Prostate gland (tissue), 2 donors: ENCODE measurements at regions not wholly inside any gene's neighbourhood (a gene's known extent, or its start where the extent isn't known, plus 50 kb on each side); places are given as distances from the start of the nearest gene placed in this dataset.
"Not testable (repeated sequence)": the region's sequence is repeated elsewhere in the genome, so short reads cannot be mapped to it uniquely, and the experiment has no call there.

Experiments
- DNase-seq: peaks from one replicate; pipeline ENCODE4 v3.0.0-alpha.2; 2019; ENCODE audit warnings: low spot score
- H3K27ac ChIP-seq, 2 donors: fragments of 200-600 bp; sonication (generic); 2 replicates each; pipeline ENCODE4 v1.5.1; 2017 to 2019
- H3K27me3 ChIP-seq: fragments of 200-600 bp; sonication (generic); replicated peaks from 2 replicates; pipeline ENCODE4 v1.5.1; 2019; ENCODE audit not compliant: insufficient read depth
- H3K36me3 ChIP-seq, 2 donors: fragments of 200-600 bp; sonication (generic); 1 replicate in 1 of 2; 2 replicates in 1 of 2; pipeline versions ENCODE4 v1.5.1 to v1.8.1; 2017 to 2019
- H3K4me1 ChIP-seq: fragments of 200-600 bp; sonication (generic); replicated peaks from 2 replicates; pipeline ENCODE4 v1.5.1; 2019
- H3K4me3 ChIP-seq, 2 donors: fragments of 200-600 bp; sonication (generic); 2 replicates each; pipeline ENCODE4 v1.5.1; 2017 to 2019
- H3K9me3 ChIP-seq: fragments of 200-600 bp; sonication (generic); 2 replicates; pipeline ENCODE4 v1.5.1; 2017
- POLR2A ChIP-seq: fragments of 450-650 bp; IDR thresholded peaks from one replicate; pipeline ENCODE4 v1.6.1; 2016; ENCODE audit warnings: antibody characterized with exemption, mild to moderate bottlenecking
- POLR2AphosphoS5 ChIP-seq: sonication (generic); formaldehyde crosslinking; IDR thresholded peaks from one replicate; pipeline ENCODE4 v1.6.1; 2017; ENCODE audit warnings: antibody characterized with exemption
- WGBS: methylation state at CpG from one replicate; pipeline ENCODE4 v1.1.5; 2018; 5-methylcytosine and 5-hydroxymethylcytosine counted together
- intact Hi-C: fragments of 100-400 bp; cut with DNase I; formaldehyde crosslinking; loops from one replicate; pipeline ENCODE4 v1.14.2; 2022
- TF ChIP-seq, protein P1 (sequence below), 4 experiments: fragments of 200-600 bp in 2 of 4; fragments of 450-650 bp in 2 of 4; sonication (generic) in 2 of 4; IDR thresholded peaks; 1 replicate in 3 of 4; 2 replicates in 1 of 4; pipeline ENCODE4 v1.5.1; 2016 to 2019; ENCODE audit warnings: antibody characterized with exemption in 4 of 4, mild to moderate bottlenecking in 2 of 4, moderate library complexity in 2 of 4

- DNase-seq, result no peak
- TF ChIP-seq POLR2A, result no peak
- TF ChIP-seq, protein P1, sequence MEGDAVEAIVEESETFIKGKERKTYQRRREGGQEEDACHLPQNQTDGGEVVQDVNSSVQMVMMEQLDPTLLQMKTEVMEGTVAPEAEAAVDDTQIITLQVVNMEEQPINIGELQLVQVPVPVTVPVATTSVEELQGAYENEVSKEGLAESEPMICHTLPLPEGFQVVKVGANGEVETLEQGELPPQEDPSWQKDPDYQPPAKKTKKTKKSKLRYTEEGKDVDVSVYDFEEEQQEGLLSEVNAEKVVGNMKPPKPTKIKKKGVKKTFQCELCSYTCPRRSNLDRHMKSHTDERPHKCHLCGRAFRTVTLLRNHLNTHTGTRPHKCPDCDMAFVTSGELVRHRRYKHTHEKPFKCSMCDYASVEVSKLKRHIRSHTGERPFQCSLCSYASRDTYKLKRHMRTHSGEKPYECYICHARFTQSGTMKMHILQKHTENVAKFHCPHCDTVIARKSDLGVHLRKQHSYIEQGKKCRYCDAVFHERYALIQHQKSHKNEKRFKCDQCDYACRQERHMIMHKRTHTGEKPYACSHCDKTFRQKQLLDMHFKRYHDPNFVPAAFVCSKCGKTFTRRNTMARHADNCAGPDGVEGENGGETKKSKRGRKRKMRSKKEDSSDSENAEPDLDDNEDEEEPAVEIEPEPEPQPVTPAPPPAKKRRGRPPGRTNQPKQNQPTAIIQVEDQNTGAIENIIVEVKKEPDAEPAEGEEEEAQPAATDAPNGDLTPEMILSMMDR (IDR thresholded peaks at IDR 0.05), result no peak
- no peak for TF ChIP-seq POLR2AphosphoS5
- Histone ChIP-seq H3K27ac (no peak overlapping the region), H3K36me3 (no peaks in the 10 kb centered on the region), H3K27me3 (no peaks in the 10 kb centered on the region), H3K4me3 (no peak overlapping the region), H3K4me1 (no peaks in the 10 kb centered on the region), H3K9me3 (no peaks in the 10 kb centered on the region)
- intact Hi-C loops, result no loop called here
- 24% methylated on average over 4 of the region's 4 CpGs for WGBS
Measured at GRCh38 chr12:47360771-47361388, 281.1 kb upstream of the AMIGO2 start.

- Histone ChIP-seq H3K4me1 (no peaks in the 10 kb centered on the region), H3K27me3 (no peaks in the 10 kb centered on the region), H3K4me3 (no peak overlapping the region), H3K9me3 (no peaks in the 10 kb centered on the region), H3K27ac (no peak overlapping the region), H3K36me3 (no peaks in the 10 kb centered on the region)
- intact Hi-C loops, result no loop called here
- no peak for DNase-seq
- no peak for TF ChIP-seq POLR2A
- TF ChIP-seq, protein P1 (IDR thresholded peaks at IDR 0.05), result no peak
- no peak for TF ChIP-seq POLR2AphosphoS5
- 81% methylated on average over 1 of the region's 1 CpG for WGBS
Measured at GRCh38 chr12:47360093-47360480, 280.3 kb upstream of the AMIGO2 start.

- Histone ChIP-seq H3K36me3 (no peaks in the 10 kb centered on the region), H3K4me3 (no peak overlapping the region), H3K9me3 (no peaks in the 10 kb centered on the region), H3K27me3 (no peaks in the 10 kb centered on the region), H3K4me1 (no peaks in the 10 kb centered on the region), H3K27ac (no peak overlapping the region)
- no peak for TF ChIP-seq POLR2A
- TF ChIP-seq, protein P1 (IDR thresholded peaks at IDR 0.05), result no peak
- TF ChIP-seq POLR2AphosphoS5, result no peak
- intact Hi-C loops, result no loop called here
- no peak for DNase-seq
- 88% methylated on average over 7 of the region's 7 CpGs for WGBS
Measured at GRCh38 chr12:47359310-47360092, 279.7 kb upstream of the AMIGO2 start.

DNA sequence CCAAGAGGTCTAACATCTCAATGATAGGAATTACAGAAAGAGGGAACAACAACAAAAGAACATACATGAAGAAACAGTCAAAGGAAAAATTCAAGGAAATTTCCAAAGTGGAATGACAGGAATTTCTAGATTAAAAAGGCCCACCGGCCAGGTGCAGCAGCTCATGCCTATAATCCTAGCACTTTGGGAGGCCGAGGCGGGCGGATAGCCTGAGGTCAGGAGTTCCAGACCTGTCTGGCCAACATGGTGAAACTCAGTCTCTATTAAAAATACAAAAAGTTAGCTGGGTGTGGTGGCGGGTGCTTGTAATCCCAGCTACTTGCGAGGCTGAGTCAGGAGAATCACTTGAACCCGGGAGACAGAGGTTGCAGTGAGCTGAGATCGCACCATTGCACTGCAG, 277.2 kb upstream of the AMIGO2 start:
- intact Hi-C loops, result not testable (repeated sequence)

GRCh38 chr12:47356129-47356700, 276.5 kb upstream of the AMIGO2 start:
- no peak for DNase-seq
- intact Hi-C loops, result no loop called here
- Histone ChIP-seq H3K4me1 (no peaks in the 10 kb centered on the region), H3K9me3 (no peaks in the 10 kb centered on the region), H3K27ac (no peak overlapping the region), H3K36me3 (no peaks in the 10 kb centered on the region), H3K27me3 (no peaks in the 10 kb centered on the region), H3K4me3 (no peak overlapping the region)
- WGBS, result 79% methylated on average over 3 of the region's 3 CpGs
- no peak for TF ChIP-seq POLR2AphosphoS5

More for the DNA sequence above, 277.2 kb upstream of the AMIGO2 start:
- 76% methylated on average over 8 of the region's 8 CpGs for WGBS
- H3K27ac ChIP-seq, H3K4me1 ChIP-seq, H3K4me3 ChIP-seq, H3K27me3 ChIP-seq, H3K9me3 ChIP-seq, H3K36me3 ChIP-seq, DNase-seq: not testable (repeated sequence)
